Activated T-helper 17 cell treated with anti-CD3 and anti-CD28 coated beads, Interleukin-2, amount 50 U/mL, for 72 hours (primary cell): ENCODE measurements at regions not wholly inside any gene's neighbourhood (a gene's known extent, or its start where the extent isn't known, plus 50 kb on each side); places are given as distances from the start of the nearest gene placed in this dataset.
A peak's percentile ranks its signal among the peaks of the same experiment; 100 is the strongest.

Experiments
- ATAC-seq: fragments of 150-1000 bp; cut with Tn5 transposase; replicated peaks from 2 replicates; pipeline ENCODE4 v1.10.0; 2021; ENCODE audit warnings: mild to moderate bottlenecking, moderate library complexity
- H3K27ac Mint-ChIP-seq: one replicate; pipeline ENCODE4 v1.8.0; 2022; ENCODE audit warnings: mixed read lengths
- H3K27me3 Mint-ChIP-seq: one replicate; pipeline ENCODE4 v1.8.0; 2022; ENCODE audit warnings: mixed read lengths
- H3K36me3 Mint-ChIP-seq: one replicate; pipeline ENCODE4 v1.8.0; 2022; ENCODE audit warnings: low read depth, mild to moderate bottlenecking, mixed read lengths
- H3K4me1 Mint-ChIP-seq: one replicate; pipeline ENCODE4 v1.8.0; 2022; ENCODE audit warnings: mixed read lengths
- H3K4me3 Mint-ChIP-seq: one replicate; pipeline ENCODE4 v1.8.0; 2022; ENCODE audit warnings: mild to moderate bottlenecking, mixed read lengths
- H3K9me3 Mint-ChIP-seq: one replicate; pipeline ENCODE4 v1.8.0; 2022; ENCODE audit warnings: mixed read lengths

- Mint-ChIP-seq H3K9me3 (no peaks in the 10 kb centered on the region), H3K36me3 (no peaks in the 10 kb centered on the region), H3K27ac (no peak overlapping the region), H3K4me1 (no peaks in the 10 kb centered on the region), H3K27me3 (peaks cover 11% of the 10 kb centered on the region), H3K4me3 (no peak overlapping the region)
- no peak for ATAC-seq
Measured at GRCh38 chr1:209383907-209384709, 199.4 kb upstream of the CAMK1G start.

DNA sequence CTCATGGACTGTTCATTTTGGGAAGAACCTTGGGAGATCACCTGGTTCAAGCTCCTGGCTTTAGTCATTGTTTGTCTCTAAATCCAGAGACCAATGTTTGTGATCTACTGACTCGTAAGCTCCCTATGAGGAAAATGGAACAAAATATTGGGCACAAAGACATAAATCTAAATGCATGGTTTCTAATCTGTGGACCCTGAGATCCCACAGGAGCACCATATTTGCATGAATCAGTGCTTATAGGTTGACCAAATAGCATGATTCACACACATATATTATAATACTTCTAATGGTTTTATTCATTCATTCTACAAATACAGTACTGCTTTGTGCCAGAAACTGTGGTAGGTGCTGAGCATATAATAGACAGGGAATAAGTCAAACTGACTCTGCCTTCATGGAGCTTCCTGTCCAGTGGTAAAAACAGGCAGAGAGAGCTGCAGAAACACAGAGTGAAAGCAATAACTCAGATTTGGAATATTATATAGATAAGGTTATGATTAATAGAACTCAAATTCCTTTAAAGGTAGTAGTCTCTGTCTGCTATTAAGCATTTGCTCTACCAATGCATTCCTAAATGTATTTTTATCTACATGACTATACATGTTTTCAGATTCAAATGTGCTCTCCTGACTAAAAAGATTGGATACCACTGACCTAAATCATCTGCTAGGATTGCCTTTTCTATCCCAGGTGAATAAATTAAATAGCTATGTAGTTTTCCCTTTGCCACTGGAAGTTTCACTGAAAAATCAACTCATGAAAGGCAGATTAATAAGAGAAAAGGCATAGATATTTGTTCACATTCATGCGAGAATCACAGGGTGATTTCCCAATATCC is 198.6 kb upstream of the CAMK1G start:
- Mint-ChIP-seq H3K4me3 (no peak overlapping the region), H3K36me3 (no peaks in the 10 kb centered on the region), H3K4me1 (no peaks in the 10 kb centered on the region), H3K27me3 (peaks cover 9% of the 10 kb centered on the region), H3K27ac (no peak overlapping the region), H3K9me3 (no peaks in the 10 kb centered on the region)
- ATAC-seq, result no peak

GRCh38 chr1:209386156-209386555 is 197.4 kb upstream of the CAMK1G start:
- no peaks in the 10 kb centered on the region for H3K9me3 Mint-ChIP-seq
- H3K27me3 Mint-ChIP-seq, result peaks cover 4% of the 10 kb centered on the region
- no peak overlapping the region for H3K27ac Mint-ChIP-seq
- no peaks in the 10 kb centered on the region for H3K36me3 Mint-ChIP-seq
- ATAC-seq, result no peak
- H3K4me3 Mint-ChIP-seq, result no peak overlapping the region
- H3K4me1 Mint-ChIP-seq, result no peaks in the 10 kb centered on the region

GRCh38 chr1:209387271-209387968 is 196.1 kb upstream of the CAMK1G start:
- H3K27me3 Mint-ChIP-seq, result peaks cover 4% of the 10 kb centered on the region
- H3K27ac Mint-ChIP-seq, result no peak overlapping the region
- H3K9me3 Mint-ChIP-seq, result no peaks in the 10 kb centered on the region
- ATAC-seq, result no peak
- no peaks in the 10 kb centered on the region for H3K36me3 Mint-ChIP-seq
- H3K4me1 Mint-ChIP-seq, result no peaks in the 10 kb centered on the region
- H3K4me3 Mint-ChIP-seq, result no peak overlapping the region

DNA sequence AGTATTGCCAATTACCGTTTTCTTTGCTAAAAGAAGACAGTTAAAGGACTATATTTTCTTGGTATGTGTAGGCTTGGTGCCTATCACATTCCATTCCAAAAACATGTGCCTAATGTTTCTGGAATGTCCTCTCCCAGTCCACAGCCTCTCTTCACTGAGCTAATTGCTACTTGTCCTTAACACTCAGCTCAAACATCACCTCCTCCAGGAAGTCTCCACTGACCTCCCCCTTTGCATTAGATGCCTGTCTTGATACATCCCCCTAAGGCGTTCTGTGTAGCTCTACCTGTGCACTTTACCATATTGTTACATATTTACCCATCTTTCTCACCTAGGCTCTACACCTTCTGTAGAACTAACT is 195.6 kb upstream of the CAMK1G start:
- H3K36me3 Mint-ChIP-seq, result no peaks in the 10 kb centered on the region
- no peaks in the 10 kb centered on the region for H3K4me1 Mint-ChIP-seq
- H3K27ac Mint-ChIP-seq, result no peak overlapping the region
- ATAC-seq, result no peak
- H3K4me3 Mint-ChIP-seq, result no peak overlapping the region
- H3K9me3 Mint-ChIP-seq, result no peaks in the 10 kb centered on the region
- H3K27me3 Mint-ChIP-seq, result peaks cover 5% of the 10 kb centered on the region

DNA sequence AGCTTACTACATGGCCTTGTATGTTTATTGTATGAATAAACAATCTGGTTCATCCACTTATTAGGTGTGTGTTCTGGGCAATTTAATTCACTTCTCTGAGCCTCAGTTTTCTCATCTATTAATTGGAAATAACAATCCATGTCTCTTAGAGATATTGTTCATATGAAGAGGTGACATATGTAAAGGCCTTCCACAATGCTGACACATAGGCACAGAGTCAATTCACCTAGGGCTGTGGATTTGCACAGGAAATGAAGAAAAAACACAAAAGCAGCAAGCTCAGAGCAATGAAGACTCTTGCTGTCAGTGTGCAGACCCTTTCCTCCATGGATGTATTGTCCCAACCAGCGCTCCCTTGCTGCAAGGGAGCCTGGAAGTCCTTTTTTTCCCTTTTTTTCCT is 195.2 kb upstream of the CAMK1G start:
- Mint-ChIP-seq H3K36me3 (no peaks in the 10 kb centered on the region), H3K9me3 (no peaks in the 10 kb centered on the region), H3K4me1 (no peaks in the 10 kb centered on the region), H3K27me3 (peaks cover 8% of the 10 kb centered on the region), H3K4me3 (no peak overlapping the region), H3K27ac (no peak overlapping the region)
- no peak for ATAC-seq

- H3K4me3 Mint-ChIP-seq, result no peak overlapping the region
- H3K27me3 Mint-ChIP-seq, result peaks cover 8% of the 10 kb centered on the region
- H3K4me1 Mint-ChIP-seq, result no peaks in the 10 kb centered on the region
- no peak overlapping the region for H3K27ac Mint-ChIP-seq
- no peaks in the 10 kb centered on the region for H3K9me3 Mint-ChIP-seq
- no peaks in the 10 kb centered on the region for H3K36me3 Mint-ChIP-seq
- peak; percentile 58 for ATAC-seq
Measured at GRCh38 chr1:209389258-209389657, 194.3 kb upstream of the CAMK1G start.

DNA sequence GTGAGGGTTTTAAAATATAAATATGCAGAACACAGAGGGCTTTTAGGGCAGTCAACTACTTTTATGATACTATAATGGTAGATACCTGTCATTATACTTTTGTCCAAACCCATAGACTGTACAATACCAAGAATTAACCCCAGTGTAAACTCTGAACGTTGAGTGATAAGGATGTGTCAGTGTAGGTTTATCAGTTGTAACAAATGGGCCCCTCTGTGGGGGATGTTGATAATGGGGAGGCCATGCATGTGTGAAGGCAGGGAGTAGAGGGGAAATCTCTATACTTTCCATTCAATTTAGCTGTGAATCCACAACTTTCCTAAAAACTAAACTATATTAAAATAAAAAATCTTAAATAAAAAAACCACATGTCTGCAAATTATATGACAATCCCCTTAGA is 193.5 kb upstream of the CAMK1G start:
- ATAC-seq, result no peak
- Mint-ChIP-seq H3K36me3 (no peaks in the 10 kb centered on the region), H3K4me3 (no peak overlapping the region), H3K9me3 (no peaks in the 10 kb centered on the region), H3K27me3 (peaks cover 10% of the 10 kb centered on the region), H3K4me1 (no peaks in the 10 kb centered on the region), H3K27ac (no peak overlapping the region)

- no peak for ATAC-seq
- H3K9me3 Mint-ChIP-seq, result no peaks in the 10 kb centered on the region
- H3K4me1 Mint-ChIP-seq, result no peaks in the 10 kb centered on the region
- peaks cover 18% of the 10 kb centered on the region for H3K27me3 Mint-ChIP-seq
- H3K27ac Mint-ChIP-seq, result no peak overlapping the region
- H3K4me3 Mint-ChIP-seq, result no peak overlapping the region
- H3K36me3 Mint-ChIP-seq, result no peaks in the 10 kb centered on the region
Measured at GRCh38 chr1:209390764-209391163, 192.8 kb upstream of the CAMK1G start.

DNA sequence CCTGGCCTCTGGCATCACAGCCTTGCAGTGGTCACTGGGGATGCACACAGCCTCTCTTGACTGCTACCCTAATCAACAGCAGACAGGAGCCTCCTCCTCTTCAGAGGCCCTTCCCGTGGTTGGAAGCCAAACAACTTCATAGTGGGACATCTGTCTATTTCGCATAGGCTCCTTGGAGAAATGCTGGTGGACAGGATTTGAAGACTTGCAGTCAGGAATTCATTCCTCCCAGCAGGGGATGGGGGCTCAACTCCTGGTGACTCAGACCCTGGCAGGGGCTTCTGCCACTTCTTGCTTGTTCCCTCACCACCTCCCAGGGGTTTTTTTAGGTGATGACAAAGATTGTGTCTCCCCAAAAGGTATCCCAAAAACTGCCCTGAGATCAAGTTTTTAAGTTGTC is 191.7 kb upstream of the CAMK1G start:
- Mint-ChIP-seq H3K36me3 (no peaks in the 10 kb centered on the region), H3K9me3 (no peaks in the 10 kb centered on the region), H3K27me3 (peaks cover 23% of the 10 kb centered on the region), H3K4me1 (no peaks in the 10 kb centered on the region), H3K4me3 (no peak overlapping the region), H3K27ac (no peak overlapping the region)
- ATAC-seq, result no peak

- no peaks in the 10 kb centered on the region for H3K4me1 Mint-ChIP-seq
- no peak overlapping the region for H3K4me3 Mint-ChIP-seq
- no peak for ATAC-seq
- no peak overlapping the region for H3K27ac Mint-ChIP-seq
- peaks cover 23% of the 10 kb centered on the region for H3K27me3 Mint-ChIP-seq
- no peaks in the 10 kb centered on the region for H3K36me3 Mint-ChIP-seq
- no peaks in the 10 kb centered on the region for H3K9me3 Mint-ChIP-seq
Measured at GRCh38 chr1:209395169-209395568, 188.3 kb upstream of the CAMK1G start.

GRCh38 chr1:209397371-209397770 is 186.1 kb upstream of the CAMK1G start:
- no peak overlapping the region for H3K27ac Mint-ChIP-seq
- no peak overlapping the region for H3K4me3 Mint-ChIP-seq
- H3K4me1 Mint-ChIP-seq, result no peaks in the 10 kb centered on the region
- no peaks in the 10 kb centered on the region for H3K9me3 Mint-ChIP-seq
- ATAC-seq, result no peak
- H3K36me3 Mint-ChIP-seq, result no peaks in the 10 kb centered on the region
- H3K27me3 Mint-ChIP-seq, result peaks cover 23% of the 10 kb centered on the region

DNA sequence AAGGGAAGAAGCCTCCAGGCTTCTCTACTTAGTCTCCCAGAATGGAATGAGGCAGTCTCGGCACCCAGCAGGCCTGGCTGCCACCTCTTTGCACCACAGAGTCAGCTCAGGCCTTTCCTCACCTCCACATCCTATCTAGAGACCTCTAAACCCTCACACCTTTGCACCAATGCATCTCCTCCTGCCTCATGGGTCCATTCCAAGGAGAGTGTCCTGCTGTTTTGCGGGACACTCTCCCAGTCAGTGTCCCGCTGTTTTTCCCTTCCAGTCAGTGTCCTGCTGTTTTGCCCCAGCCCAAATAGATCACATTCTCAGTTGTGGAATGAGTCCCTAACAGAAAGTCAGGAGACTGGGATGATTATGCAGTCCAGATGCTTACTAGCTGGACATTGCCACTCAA is 185.6 kb upstream of the CAMK1G start:
- H3K4me1 Mint-ChIP-seq, result no peaks in the 10 kb centered on the region
- H3K27me3 Mint-ChIP-seq, result peaks cover 22% of the 10 kb centered on the region
- H3K9me3 Mint-ChIP-seq, result no peaks in the 10 kb centered on the region
- no peak for ATAC-seq
- no peaks in the 10 kb centered on the region for H3K36me3 Mint-ChIP-seq
- H3K27ac Mint-ChIP-seq, result no peak overlapping the region
- H3K4me3 Mint-ChIP-seq, result no peak overlapping the region

- H3K27ac Mint-ChIP-seq, result no peak overlapping the region
- ATAC-seq, result peak; percentile 28
- H3K27me3 Mint-ChIP-seq, result peaks cover 19% of the 10 kb centered on the region
- H3K4me3 Mint-ChIP-seq, result no peak overlapping the region
- H3K36me3 Mint-ChIP-seq, result no peaks in the 10 kb centered on the region
- H3K9me3 Mint-ChIP-seq, result no peaks in the 10 kb centered on the region
- no peaks in the 10 kb centered on the region for H3K4me1 Mint-ChIP-seq
Measured at GRCh38 chr1:209398313-209398991, 185.1 kb upstream of the CAMK1G start.
